Stimulated activated CD4-positive, alpha-beta T cell treated with anti-CD3 and anti-CD28 coated beads, Interleukin-2, amount 100 ng/mL, for 48 hours (primary cell): ENCODE measurements at regions not wholly inside any gene's neighbourhood (a gene's known extent, or its start where the extent isn't known, plus 50 kb on each side); places are given as distances from the start of the nearest gene placed in this dataset.
"Not testable (repeated sequence)": the region's sequence is repeated elsewhere in the genome, so short reads cannot be mapped to it uniquely, and the experiment has no call there.

Source experiments
- DNase-seq, 2 donors: peaks; one replicate each; pipeline ENCODE4 v3.0.0-alpha.2; 2020

DNA sequence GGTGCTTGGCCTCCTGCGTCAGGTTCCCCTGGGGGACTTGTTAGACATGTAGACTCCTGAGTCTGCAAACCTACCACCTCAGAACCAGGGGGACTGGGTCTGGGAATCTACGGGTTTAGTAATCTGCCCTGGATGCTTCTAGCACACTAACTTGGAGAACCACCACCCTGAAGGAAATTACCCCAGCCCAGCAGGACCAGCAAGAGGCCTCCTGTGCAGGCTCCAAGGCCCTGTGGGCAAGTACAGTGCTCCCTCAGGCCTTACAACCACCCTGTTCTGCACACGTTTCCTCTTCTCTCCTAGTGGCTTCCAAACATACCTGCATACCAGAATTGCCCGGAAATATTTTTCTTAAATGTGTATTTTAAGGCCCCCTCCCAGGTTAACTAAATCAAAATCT, 423.0 kb downstream of the FUT8 start:
- no peak for DNase-seq

DNA sequence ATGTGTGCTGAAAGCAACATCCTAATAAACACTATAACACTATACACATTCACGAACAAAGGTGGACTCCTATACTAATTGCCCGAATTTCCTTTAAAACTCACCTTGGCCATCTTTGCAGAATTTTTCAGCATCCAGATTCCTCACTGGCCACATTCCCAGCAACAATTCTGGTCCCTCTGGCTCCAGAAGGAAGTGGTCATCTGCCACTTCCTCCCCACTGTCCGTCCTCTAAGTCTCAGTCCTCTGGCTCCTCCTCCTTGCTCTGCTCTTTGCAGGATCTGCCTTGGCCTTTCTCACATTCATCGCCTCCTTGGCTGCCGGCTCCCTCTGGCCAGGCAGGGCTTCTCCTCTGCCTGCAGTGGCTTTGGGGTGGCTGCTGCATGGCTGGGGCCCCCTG, 426.0 kb downstream of the FUT8 start:
- DNase-seq = no peak

DNA sequence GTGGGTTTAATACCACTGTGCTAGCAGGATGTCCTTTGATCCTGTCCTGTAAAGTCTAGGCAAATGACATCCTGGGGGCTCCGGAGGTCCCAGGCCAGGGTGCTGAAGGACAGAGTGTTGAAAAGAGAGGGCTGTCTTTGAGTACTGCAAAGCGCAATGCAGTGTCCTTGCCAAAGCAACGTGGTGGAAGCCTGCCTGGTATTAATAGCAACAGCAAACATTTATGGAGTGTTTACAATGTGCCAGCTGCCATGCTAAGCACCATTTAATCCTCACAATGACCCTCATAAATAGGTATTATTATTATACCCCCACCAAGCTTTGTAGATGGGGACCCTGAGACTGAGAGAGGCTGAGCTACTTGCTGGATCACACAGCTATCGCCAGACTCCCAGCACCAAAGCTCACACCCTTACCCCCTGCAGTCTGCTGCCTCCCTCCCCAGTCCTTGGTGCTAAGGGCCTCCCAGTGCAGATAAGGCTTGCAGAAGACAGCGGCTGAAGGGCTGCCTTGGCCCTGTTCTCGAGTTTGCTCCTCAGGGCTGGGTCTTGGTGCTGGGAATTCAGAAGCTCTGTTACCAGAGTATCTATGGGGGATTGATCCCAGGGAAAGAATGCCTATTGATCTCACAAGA, 427.7 kb downstream of the FUT8 start:
- no peak for DNase-seq

DNA sequence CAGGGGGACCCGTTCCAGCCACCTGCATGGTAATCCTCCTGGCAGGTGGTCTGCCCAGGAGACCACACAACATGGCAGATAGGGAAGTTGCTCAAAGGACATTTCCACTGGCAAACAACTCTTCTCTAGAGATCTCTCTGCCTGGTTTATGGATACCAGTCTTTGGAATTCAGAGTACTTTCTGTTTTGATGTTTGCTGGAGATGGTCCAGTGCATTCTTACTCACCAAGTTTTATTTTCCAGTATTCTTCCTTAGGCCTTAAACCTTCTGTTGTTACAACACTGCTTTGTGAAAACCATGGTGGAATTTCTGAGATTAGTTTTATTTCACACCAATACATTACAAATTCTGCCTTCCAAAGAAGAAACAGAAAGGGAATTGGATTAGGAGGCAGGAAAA, 428.3 kb downstream of the FUT8 start:
- no peak for DNase-seq

DNA sequence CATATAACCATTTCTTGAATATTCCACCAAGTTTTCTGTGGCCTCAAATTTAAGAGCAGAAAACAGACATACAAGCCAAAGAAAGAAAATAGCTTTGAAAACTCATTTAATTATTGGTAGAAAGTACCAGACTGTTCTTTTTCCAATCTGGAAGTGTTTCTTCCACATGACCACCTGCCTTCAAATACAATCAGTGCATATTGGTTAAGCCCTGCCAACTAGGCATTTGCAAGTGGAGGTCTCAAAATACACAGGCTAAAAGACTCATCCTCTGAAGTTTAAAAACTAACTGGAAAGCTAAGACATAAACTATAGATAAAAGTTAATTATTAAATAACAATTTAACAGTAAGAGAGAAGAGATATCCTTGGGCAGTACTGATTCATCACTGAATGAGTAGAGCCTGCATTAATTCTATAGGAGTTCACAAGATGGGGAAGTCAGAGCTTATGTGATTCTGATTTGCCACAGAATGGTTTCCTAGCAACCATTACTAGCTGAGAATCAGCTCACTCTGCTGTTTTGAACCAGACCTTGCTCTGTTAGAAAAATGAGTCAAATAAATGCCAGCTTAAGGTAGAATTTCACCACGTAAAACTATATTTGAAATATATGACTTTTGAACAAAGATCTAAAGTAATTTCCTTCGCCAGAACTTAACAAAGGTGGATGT, 433.8 kb downstream of the FUT8 start:
- no peak for DNase-seq

DNA sequence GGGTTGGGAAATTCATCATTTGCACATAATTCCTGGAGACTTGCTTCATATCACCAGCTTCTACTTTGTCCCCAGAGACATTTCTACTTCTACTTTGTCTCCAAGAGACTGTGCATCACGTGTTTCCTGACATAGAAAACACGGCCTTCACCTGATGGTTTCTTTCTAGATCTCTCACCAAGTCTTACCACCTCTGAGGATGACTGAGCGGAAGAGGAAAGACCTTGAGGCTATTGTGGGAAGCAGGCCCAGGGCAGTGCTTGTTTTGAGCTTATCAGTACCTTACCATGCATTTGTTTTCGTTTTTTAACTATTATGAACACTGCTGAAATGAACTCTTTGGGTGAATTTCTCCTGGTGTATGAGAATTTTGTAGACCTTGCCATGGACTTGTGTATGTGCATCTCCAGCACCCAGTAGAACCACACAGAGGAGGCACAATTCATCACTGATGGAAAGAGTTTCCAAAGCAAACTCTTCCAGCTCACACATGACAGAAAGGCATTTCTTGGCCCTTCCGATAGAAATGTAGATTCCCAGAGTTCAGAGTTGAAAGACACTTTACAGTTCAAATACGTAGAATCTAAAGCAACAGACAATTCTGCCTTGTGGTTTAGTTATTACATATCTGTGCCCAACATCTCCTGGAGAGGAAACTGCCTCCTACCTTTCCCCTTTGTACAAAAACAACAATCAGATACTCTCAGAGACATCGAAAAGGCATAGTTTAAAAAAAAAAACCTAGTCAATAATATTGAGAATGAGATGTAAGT, 434.7 kb downstream of the FUT8 start:
- DNase-seq = peak; percentile 30 to 45

DNA sequence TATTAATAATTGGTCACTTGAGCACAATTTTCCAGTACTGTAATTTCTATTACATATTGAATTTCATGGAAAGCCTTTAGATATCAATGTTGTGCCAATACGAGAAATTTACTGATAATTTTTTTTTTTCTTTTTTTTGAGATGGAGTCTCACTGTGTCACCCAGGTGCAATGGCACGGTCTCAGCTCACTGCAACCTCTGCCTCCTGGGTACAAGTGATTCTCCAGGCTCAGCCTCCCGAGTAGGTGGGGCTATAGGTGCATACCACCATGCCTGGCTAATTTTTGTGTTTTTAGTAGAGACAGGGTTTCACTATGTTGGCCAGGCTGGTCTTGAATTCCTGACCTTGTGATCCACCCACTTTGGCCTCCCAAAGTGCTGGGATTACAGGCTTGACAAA, 435.4 kb downstream of the FUT8 start:
- not testable (repeated sequence) for DNase-seq

DNA sequence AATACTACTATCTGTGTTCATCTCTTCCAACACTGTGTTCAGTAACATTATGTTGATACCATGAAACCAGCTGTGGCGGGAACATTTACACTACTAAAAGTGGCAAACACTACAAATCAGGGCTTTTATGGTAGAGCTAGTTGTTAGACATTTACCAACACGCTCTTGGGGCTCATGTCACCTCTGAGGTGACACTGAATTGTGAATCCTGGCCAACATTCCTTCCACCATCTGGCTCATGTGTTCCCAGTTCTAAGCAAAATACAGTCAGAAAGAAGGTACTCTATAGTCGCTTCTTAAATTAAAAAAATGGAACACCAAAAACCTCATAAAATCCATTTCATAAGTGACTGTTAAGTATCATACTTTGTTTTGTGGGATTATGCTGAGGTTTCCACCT, 436.6 kb downstream of the FUT8 start:
- no peak for DNase-seq

DNA sequence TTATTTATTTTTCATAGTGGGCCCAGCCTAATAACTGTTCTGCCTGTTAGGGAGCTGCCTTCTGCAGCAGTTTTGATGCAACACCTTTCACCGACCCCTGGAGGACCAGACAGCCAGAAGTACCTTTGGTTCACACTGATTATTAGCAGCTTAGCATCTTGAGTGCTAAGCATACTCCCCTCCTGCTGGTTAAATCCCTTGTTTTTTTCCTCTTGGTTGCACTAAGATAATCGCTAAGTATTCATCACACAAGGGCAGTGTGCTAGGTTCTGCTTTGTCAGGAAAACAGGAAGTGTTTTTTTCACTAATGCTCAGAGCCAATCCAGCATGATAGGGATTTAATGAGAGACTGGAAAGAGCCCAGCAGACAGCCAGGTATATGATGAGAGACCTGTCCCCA, 437.0 kb downstream of the FUT8 start:
- no peak for DNase-seq

DNA sequence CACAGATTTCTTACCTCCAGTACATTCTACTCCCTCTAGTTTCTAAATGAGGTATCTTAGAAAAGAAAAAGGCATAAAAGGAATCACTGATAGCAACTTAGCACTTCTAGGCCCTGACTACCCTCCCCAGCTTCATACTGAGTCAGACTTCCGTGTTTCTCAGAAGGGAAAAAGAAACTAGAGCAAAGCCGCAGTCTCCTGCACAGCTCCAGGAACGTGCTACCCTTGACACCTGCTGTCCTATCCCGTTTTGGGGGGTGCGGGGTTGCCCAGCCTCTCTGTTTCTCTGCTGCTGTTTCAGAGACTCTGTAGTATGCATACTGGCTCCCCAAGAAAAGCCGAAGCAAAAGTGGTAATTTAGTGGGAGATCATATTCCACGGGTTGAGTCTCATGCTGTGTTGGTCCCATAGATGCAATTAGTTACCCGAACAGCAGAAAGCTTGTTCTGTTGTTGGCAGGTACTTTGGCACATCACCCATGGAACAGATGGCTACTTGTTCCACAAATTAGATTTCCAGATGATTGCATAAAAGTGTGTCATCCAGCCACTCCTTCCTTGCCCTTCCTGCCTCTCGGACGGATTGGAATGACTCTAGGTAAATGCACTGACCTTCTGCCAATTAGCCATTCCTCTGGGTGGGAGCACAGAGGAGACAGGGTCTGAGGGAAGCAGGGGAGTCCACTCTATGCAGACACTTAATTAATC, 438.1 kb downstream of the FUT8 start:
- DNase-seq = peak; percentile 23 to 34

DNA sequence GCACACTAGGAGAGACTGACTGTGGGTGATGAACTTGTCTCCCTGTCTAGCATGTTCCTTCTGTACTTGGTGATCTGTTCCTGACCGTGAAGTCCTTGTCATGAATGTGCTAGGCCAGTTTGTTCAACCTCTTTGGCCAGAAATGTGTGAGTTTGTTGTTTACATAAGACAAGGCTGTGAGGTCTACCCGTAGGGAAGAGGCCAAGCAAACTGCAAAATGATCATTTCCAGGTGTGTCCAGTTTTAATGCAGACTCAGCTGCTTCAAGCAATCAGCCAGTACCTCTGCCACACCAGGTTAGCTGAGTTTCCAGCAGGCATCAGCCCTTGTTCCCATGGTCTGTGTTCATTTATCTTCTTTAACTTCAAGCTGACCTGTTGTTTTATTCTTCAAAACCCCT, 440.2 kb downstream of the FUT8 start:
- no peak for DNase-seq

DNA sequence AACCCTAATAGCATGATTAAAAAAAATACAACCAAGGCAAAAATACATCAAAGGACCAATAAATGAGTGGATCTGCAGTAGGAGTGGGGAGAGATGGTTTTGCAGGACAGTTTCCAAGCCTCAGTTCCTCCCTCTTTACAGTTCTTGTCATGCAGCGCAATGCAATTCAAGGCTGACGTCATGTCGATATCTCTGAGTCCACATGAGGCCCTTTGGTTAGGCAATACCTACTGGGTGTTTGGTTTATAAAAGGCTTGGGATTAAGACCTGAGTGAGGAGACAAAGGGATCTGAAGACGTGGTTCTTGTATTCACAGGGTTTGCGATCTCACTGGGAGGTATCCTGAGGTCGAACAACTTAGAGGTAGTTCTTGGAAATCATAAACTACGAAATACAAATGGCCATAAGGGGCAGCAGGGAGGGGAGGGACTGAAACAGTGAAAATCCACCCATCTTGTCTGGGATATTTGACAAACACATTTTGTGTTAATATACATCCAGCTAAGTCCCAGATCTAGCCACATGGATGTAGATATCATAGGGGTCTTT, 441.0 kb downstream of the FUT8 start:
- DNase-seq = no peak

DNA sequence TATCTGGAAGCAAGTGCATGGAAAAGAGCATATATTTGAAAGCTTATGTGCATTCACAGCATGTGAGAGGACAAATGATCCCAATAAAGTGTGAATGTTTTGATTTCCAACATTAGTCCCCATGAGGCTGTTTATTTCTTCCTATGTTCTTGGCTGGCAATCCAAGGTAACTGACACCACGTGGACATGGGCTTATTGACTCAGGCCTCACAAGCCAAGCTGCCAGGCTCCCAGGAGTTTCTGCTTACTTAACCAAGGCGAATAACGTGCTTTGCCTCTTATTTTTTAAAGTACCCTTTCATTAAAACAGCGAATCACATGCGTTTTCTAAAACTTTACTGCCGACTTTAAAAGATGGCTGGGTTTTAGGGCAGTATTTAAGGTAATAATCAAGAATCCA, 441.7 kb downstream of the FUT8 start:
- DNase-seq = no peak

DNA sequence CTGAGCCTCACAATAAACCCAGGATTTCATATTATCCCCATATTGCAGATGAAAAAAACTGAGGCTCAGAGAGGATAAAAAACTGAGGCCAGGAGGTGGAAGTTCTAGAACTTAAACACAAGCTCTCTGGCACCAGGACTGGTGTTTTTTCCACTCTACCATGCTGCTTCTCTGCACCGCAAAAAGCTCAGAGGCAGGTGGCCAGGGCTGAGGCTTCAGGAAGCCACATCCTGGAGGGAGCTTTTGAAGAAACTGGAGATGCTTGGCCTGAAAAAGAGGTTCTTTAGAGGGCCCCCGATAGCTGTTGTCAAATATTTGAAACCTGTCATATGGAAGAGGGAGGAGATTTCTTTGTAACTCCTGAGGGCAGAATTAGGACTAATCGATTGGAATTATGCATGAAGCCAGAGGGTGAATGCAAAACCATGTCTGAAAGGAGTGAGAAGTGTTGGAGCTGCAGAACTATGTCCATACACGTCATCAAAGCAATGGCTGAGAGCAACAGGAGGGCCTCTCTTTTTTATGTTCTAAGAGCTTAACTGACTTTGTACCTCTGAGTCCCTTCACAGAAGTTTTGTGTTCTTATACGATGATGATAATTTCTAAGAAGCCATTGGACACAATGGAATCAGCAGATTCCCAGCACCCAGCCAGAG, 448.6 kb downstream of the FUT8 start:
- no peak for DNase-seq

DNA sequence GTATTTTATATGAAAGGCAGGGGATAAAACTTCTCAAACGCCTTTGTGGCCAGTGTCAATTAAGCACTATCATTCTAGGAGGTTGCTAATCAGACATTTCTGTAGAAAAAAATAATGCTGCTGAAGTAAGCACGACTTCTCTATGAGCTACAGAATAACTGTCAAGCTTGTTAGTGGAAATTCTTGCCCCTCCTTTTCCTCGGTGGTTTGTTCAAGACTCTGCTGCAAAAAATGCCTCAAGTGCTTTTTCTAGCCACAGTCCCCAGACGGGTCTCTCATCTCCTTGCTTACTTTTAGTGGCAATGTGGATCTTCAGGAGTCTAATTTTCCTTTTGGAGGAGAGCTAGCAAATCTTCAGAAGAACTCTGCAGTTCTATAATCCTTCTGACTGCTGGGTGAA, 452.0 kb downstream of the FUT8 start:
- DNase-seq = no peak

DNA sequence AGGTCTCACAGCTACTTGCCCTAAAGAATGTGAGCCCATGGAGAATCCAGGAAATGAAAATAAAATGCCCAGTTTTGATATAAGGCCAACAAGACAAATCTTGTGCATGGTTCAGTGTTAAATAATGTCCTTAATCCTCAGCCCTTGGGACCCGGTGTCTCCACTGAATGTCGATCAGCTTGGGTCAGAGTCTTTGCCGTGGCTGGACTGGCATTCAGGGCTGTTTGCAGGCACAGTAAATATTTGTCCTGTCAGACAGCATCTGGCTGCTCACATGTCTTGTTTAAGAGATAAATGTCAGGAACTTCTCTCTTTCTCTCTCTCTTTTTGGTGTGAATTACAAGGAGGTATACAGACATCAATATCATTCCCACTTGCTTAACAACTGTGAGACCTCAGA, 452.5 kb downstream of the FUT8 start:
- no peak for DNase-seq

DNA sequence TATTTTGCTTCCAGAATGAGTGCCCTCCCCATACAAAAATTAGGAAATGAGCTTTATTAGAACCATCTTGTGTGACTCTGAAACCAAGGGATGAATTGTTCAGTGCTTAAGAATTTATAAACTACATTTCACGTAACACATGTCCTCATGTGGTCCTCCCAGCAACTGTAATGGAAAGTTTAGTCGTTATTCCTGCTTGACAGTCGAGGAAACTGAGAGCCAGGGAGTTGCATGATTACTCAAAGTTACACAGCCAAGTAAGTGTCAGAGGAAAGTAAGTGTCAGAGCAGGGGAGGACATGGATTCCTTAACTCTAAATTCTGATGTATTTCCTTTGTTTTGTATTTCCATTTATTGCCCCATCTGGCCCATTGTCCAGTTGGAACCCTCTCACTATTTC, 453.9 kb downstream of the FUT8 start:
- DNase-seq = no peak

DNA sequence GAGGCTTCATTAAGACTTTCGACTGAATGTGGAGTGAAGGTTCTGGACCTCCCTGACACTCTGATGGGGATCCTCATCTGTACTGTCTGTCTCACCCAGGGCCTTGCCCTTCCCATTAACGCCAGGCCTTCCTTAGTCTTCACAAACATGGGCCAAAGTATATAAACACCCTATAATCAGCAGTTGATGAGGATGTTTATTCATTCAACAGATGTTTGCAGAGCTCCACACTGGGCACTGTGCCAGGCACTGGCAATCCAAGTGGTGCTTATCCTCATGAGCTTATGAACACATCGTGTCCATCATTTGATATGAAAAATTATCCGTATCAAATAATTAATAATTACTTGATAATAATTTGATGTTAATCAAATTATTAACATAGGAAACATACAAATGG, 454.4 kb downstream of the FUT8 start:
- DNase-seq = no peak

DNA sequence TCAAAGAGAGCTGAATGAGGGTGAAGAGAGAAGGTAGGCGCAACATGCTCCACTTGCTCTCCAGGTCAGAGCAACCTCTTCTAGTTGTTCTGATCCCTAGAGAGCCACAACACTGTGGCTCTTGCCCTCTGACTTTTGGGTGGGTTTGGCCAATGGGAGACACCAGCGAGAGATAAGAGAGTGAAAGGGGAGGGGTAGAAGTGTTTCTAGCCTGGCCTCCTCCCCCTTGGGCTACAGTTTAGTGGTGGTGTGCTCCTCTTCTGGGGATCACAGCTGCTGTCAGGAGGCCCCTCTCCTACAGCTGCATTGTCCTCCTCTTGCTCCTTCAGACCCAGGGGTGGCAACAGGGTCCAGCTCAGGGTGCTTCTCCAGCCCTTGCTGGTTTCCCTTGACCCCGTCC, 454.8 kb downstream of the FUT8 start:
- no peak for DNase-seq

DNA sequence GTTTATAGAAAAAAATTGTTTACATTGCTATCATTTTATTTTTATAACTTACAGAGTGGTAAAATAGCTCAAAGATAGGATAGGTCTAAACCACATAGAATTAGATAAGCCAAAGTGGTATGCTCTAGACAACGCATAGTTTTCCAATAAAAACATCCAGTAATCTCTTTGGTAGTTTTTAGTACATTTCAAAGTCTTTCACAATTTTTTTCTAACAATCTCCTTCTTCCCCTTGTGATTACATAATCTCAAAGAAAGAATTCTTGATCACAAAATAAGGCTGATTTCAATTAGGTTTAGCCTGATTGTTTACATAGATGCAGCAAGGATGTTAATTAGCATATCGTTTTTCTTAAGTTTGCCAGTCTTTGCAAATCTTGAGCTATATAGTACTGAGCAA, 460.0 kb downstream of the FUT8 start:
- no peak for DNase-seq

DNA sequence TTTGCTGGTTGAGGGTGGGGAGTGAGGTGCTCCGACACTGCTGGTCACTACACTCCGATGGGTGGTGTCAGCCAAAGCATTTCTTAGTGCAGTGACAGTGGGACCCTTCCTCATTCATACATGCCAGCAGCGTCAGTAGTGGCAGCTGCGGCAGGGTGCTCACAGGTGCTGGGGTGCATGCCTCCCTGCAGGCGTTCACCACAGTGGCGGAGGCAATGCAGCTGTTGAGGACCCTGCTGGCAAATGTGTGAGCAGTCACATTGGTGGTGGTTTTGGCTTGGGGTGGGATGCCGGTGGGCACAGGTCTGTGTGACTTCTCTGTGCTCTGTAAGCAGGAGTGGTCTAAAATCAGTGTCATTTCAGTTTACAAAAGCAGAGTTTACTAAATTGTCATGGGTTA, 464.6 kb downstream of the FUT8 start:
- DNase-seq = no peak

DNA sequence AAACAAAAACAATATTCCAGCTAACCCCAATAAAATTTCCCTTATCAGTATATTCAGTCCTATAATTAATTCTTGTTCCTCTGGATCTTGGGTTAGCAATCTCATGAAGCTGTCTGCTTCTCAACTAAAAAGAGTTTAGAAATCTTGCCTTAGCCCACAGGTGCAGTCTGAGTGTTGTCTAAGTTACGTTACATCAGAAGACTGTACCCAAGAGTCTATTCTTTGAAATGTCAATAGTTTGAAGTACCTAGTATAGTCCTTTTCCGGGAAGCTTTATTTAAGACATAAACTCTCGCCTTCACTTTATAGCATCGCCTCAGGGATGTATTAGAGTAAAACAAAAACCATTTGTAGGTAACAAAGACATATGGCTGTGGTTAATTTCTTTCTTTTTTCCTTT, 465.1 kb downstream of the FUT8 start:
- no peak for DNase-seq

DNA sequence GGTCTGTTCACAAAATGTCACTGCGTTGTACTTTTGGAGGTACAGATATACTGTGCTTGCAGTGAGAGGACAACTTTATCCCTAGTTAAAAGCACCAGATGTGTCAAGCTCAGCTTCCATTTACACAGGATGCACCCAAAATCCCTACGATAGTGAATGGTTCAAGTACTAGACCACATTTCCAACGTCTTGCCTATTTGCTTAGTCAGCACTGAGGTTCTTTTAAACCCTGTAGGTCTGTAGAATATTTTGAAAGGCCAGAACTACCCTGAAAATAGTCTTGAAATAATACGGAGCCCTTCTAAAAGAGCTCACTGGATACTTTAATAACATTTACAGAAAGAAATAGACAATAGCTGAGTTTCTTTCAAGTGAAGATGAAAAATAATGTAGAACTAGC, 466.1 kb downstream of the FUT8 start:
- DNase-seq = no peak
